ENCODE measurements at regions not wholly inside any gene's neighbourhood (a gene's known extent, or its start where the extent isn't known, plus 50 kb on each side); places are given as distances from the start of the nearest gene placed in this dataset.
"Not testable (repeated sequence)": the region's sequence is repeated elsewhere in the genome, so short reads cannot be mapped to it uniquely, and the experiment has no call there.

DNA sequence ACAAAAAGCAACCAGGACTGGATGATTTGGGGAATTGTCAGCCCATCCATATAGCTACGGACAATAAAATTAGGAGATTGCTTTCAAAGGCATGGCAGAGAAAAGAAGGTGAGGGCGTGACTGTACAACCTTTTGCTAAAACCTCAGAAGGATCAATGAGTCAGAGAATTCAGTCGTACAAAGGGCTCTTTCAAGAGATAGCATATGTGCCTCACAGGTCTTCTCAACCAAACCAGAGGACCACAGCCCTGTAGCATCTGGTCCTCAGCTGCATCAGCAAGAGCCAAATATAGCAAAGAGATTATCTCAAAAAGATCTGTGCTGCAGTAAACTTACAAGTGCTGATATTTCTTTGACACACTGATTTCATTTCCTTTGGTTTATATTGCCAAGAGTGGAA is 149.9 kb upstream of the RAB6C start:
- DNase-seq: no peak

DNA sequence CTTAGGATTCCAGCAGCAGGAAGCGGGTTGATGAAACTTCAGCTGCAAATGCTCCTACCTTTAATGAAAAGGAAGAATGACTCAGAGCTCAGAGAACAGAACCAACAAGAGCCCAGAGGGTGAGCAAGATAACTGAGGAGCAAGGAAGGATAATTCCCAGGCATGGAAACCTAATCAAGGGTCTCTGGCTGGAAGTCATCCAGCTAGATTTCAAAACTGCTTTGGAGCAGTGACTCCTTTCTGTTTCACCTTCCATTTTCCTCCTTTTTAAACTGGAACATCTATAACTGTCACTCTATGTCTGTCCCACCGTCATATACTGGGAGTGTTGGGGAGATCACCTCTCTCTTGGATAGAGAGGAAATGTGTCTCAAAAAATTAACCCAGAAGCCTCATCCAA is 148.4 kb upstream of the RAB6C start:
- DNase-seq: no peak

DNA sequence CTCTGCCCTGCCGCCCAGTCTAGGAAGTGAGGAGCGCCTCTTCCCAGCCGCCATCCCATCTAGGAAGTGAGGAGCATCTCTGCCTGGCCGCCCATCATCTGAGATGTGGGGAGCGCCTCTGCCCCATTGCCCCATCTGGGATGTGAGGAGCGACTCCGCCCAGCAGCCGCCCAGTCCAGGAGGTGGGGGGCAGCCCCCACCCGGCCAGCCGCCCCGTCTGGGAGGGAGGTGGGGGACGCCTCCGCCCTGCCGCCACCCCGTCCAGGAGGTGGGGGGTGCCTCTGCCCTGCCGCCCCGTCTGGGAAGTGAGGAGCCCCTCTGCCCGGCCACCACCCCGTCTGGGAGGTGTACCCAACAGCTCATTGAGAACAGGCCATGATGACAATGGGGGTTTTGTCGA is 146.0 kb upstream of the RAB6C start:
- not testable (repeated sequence) for DNase-seq

DNA sequence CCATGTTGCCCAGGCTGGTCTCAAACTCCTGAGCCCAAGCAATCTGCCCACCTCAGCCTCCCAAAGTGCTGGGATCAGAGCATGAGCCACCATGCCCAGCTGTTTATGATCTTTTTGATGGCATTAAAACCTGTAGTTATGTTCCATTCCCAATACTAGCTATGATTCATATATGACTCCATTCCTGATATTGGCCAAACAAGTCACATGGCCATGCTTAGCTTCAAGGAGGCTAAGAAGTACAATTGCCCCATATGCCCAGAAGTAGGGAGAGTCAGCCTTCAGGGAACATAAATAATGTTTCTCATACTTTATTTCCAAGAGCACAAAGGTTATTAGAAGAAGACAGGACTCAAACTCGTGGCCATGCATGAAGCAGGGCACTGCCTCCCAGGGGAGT is 132.4 kb upstream of the RAB6C start:
- DNase-seq: no peak

DNA sequence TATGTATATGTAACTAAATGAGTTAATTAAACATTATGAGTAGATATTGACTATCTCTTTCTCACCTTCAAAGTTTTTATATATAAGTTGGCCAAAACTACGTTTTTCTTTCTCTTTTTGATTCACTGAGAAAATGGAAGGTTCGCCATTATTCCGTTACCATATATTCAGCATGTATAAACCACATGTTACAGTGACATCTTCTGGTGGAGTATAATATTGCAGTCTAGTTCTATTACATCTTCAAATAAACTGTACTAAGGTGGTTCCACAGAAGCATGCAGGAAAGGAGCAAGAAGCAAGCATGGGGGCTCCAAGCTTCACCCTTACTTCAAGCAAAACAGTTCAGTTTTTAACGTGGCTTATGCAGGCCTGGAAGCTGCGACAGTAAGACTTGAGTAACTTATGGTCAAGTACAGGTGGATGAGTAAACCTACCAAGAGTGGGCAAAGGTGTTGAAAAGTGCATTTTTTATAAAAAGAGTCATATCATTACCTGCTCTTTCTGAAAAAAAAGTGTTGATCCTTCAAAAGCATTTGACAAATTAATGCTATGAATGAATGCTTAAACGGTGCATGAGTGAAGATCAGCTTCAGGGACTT is 129.8 kb upstream of the RAB6C start:
- no peak for DNase-seq

DNA sequence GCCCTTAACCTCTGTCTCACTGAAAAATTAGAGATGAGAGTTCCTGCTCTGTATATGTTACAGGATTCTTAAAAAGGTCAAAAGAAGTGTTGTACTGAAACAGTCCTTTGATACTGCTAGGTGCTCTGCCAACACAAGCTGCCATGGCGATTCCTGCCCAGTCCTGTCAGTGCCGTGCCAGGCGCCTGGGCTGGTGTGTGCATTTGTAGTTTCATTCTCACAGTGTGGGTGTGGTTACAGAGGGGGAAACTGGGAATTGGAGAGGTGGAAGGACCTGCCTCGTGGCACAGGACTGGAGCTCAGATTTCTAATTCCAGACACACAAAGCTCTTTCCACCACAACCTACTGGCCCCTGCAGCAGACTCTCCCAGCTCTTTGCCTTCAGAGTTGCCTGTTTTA is 122.3 kb upstream of the RAB6C start:
- DNase-seq: no peak

DNA sequence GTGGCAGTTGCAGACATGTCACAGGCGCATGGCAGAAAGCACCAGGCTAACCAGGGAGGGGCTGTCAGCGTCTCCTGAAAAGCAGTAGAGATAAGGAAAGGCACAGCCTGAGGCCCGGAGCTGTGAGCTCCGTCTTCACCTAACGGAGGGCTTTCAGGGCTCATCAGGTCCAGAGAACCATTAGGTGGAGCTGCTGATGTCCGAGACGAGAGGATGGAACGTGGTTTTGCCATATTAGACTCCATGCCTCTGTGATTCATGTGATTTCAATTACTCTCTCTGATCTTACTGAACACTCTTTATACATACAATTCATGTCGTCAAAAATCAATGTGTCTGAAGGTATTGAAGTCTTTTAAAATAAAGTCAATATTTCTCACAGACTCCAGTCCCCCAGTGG is 120.3 kb upstream of the RAB6C start:
- no peak for DNase-seq

DNA sequence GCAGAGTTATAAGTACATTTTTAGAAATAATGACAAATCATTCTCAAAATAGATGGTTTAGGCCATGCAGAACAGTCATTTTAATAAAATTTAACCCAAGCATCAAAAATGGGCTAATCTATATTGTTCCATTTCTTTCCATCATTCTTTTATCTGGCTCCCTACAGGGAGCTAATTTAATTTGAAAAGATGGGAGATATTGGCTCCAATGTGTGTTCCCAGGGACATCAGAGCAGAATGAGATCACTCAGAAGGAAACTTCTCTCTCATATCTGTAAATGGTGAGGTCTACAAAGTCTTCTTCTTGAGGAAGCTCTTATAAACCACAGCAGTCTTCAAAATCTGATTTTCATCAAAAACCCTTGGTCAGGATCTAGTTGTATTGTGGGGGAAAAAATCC is 119.4 kb upstream of the RAB6C start:
- DNase-seq: no peak

DNA sequence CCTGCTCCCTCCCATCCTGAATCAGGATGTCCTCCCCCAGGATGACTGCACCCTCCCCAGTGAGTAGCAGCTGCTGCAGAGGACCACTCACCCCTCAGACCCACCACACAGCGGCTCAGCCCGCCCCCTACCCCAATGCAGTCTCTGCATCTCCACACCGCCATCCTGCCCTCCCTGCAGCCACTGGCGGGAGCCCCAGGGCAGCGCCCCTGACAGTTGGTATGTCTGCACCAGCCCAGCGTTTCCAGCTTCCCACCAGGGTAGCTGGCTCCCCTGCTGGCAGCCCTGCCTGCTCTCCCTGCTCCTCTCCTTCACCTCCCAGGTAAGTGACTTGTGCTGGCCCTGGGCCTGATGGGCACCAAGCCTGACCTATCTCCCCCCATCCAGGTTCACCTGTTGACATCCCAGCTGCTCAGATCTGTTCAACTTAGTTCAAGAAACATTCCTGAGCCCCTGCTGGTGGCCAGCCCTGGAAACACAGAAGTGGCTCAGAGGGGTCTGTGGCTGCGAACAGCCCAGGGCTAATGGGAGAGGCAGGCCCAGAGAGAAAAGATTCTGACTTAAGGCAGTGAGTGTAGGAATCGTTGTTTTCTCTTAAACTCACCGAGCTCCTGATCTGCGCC is 117.7 kb upstream of the RAB6C start:
- DNase-seq: no peak

DNA sequence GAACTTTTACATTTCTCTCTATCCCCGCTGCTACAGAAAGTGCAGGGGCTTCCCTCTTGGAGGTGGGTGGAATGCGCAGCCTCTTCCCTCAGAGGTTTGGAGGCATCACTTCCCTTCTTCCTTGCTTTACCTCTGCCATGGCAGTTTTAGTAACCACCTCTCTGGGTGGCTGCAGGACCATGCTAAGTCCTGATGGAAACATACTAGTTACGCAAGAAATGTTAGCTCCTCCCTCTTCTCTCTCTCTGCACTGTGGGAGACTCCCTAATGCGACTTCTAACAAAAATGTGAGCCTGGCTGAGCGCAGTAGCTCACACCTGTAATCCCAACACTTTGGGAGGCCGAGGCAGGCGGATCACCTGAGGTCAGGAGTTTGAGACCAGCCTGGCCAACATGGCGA is 116.8 kb upstream of the RAB6C start:
- DNase-seq: no peak

DNA sequence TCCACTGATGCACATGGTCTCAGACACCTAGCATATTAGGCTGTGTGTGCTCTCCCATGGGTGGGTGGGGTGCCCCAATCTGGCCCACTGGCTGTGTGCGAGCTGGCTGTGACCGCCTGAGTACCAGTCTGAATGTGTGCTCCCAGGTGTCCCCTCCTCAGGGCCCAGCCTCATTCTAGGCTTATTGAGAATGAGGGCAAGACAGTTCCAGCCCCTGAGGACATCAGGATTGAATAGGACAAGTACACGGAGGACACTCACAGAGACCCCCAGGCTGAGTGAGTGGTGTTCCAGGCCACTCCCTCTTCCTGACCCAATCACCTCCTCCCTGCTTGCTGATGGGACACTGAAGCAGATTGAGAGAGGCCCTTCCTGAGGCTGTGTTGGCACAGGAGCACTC is 116.1 kb upstream of the RAB6C start:
- DNase-seq: no peak

DNA sequence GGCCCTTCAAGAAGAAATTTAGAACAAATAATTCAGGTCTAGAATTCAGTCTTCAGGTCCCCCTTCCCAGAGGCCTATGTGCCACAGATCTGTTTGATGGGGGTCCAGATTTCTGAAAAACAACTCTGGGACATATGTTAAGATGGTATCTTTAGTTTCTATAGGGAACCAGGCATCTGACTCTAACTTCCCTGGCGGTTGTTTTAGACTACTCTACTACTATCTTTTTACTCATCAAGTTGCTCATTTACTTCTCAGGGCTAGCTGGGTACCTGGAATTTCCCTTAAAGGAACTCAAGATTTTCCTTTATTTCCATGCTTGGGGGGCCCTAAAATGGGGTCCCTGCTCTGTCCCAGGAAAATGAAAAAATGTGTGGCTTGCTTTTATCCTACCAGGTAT is 114.7 kb upstream of the RAB6C start:
- no peak for DNase-seq

DNA sequence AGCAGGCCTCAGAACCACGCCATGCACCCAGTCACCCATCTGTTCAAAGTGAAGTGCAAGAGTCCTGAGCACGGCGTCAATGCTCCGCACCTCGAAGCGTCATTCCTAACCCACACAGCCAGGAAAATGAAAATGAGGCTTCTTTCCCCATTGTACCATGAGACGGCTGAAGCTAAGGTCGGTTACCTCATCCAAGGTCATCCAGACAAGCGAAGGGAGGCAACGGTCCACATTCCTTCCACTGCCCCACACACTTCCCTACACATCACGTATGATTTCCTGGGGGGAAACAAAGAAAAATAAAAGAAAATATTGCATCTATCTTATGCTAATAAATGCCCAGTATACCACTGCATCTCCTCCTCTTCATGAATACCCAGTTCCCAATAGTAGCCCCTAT is 113.5 kb upstream of the RAB6C start:
- DNase-seq: no peak

DNA sequence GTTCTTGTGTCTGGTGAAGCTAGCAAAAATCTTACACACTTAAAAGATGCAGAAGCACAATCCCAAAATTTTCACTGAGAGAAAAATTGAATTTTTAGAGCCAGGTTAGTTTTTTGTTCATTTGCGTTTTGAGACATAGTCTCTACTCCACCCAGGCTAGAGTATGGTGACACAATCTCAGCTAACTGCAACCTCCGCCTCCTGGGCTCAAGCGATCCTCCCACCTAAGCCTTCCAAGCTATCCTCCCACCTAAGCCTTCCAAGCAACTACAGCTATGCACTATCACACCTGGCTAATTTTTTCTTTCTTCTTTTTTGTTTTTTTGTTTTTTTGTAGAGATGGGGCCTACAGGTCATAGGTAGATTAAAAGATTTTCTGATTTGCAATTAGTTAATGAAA is 113.1 kb upstream of the RAB6C start:
- no peak for DNase-seq

DNA sequence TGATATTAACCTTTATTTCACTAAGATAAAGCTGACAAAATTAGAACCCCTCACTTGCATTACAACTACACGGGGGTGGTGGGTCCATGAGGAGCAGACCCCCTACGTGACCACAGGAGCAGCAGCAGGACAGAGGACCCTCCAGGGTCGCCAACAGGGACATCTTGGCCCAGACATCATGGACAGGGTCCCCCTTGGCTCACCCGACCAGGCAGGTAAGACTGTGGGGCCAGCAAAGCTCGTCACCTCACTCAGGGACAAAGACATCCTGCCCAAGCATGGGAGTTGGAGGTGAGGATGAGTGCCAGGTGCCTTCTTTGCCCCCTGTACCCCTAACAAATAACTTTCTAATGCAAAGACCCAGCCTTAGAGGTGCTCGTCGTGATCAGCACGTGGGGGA is 111.3 kb upstream of the RAB6C start:
- no peak for DNase-seq

DNA sequence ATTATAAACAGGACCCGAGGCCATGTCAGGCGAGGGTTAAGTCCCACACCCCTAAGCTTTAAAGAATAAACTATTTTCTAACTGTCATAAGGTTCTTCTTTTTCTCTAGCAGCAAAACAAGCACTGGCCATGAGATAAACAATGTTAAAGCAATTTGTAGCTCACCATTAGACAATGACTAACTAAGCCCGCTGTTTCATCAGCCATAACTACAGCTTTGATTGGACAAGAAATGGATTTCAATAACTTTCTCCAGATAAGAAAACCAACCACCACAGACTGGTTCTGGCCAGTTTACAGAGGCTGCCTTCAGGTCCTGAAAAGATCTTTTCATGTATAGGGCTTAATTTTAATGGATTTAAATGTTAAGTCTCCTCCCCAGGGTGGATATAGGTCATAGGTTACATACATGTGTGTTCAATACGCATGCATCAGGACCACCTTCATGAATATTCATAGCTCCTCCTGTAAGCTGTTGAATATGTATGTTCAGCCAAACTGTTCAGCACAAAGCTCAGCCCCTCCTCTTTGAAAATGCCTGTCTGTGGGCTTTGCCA is 108.7 kb upstream of the RAB6C start:
- no peak for DNase-seq

DNA sequence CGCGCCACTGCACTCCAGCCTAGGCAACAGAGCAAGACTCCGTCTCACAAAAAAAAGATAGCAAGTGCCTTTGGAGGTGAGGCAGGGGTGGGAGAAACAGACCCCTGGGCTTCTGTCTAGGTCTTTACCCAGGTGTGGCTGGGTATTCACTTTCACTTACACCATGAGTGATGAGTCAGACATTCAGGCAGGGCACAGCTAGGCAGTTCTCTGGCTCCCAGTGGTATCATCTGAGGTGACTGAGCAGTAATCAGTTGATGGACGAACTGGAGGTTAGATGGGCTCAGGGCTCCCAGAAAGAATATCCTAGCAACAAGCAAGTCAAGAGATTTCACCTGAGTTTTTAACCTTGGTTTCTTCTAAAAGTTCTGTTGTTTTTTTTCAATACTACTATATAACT is 107.0 kb upstream of the RAB6C start:
- DNase-seq: no peak

DNA sequence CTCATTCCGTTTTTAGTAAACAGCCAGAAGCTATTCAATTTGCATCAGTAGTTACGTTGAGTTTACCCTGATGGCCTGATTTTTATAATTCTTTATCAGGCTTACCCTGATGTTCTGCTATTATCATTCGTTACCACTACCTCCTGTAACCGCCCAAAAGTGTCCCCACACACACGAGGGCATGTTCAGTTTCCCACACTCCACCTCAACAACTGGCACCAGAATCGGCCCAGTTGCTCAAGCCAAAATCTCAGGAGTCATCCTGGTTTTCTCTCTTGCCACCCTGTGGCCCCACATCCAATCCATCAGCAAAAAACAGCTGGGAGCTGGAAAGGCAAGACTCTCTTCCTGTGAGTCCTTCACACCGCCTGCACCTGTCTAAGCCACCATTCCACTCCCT is 102.9 kb upstream of the RAB6C start:
- DNase-seq: no peak

DNA sequence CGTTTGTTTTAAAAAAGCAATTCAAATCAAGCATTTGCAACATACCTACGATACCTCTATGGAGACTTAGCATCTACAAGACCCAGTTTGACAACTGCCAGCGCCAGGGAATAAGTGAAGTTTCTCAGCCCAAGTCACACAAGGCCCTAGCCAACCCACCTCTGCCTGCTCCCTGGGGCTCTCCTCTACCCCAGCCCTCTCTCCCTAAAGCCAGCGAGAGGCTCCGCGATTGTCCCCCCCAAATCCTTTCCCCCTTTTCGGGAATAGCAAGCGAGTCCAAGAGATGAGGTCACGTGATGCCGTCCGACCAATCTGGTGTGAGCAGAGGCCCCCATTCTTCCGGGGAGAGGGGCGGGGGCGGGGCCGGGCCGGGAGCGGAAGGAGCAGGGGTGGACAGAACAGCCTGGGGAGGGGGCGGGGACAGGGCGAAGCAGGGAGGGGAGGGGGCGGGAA is 102.2 kb upstream of the RAB6C start:
- peak; percentile 76 for DNase-seq

DNA sequence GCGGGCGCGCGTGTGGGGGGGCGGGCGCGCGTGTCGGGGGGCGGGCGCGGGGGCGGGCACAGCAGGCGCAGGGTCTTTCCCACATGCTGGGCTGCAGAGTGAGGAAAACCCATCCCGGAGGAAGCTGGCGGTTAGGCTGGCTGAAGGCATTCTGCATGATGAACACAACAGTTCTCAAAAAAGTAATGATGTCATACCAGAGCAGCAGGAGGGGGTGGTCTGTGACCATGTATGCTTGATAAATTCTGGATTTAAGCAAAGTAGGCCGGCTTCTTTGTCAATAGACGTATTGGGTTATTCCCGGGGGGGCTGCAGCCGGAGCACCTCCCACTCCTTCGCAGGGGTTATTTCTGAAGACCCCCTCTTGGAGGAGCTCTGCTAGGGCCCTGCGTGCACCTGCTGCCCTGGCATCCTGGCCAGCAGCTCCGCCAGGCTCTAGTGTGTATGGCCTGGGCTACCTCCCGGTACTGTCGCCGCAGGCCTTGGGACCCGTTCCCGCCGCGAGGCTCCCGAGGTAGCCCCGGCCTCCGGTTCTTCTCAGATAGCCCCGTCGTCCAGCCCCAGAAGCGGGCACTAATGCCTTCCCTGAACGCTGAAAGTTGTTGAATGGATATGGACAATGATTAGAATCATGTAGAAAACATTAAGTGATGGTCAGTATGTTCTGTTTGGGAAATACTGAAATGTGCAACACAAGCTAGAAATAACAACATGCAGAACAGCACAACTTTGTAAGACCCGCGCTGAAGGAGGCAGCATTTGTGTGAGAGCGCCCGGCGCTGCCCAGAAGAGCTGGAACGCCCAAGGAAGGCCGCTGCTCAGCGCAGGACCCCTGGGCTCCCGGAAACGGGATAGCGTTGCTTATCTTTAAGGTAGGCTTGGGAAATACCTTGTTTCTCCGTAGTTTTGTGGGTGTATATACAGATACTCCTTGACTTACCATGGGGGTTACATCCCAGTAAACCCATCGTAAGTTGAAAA is 101.4 kb upstream of the RAB6C start:
- peak; percentile 34 for DNase-seq

DNA sequence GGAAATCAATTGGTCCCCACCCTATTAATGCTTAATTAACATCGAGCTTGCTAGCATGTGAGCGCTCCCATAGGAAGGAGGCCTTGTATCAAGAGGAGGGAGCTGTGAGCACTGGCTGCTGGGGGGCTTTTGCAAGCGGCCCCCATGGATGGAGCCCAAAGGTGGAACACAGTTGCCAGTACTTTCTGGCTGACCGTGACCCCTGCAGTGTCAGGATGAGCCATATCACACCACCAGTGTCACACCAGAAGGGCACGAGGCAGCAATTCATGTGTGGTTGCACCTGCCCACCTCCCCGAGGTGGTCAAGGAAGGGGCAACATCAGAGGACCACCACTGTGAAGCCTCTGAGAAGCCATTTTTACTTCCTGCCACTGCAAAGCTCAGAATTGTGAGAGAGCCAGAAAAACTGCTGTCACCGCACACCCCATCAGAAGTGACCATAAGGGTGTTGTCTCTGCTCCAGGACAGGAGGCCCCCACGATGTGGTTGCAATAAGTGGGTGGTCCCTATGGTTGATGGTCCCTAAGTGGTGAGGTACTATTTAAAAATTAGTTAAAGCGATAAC is 99.8 kb upstream of the RAB6C start:
- no peak for DNase-seq

DNA sequence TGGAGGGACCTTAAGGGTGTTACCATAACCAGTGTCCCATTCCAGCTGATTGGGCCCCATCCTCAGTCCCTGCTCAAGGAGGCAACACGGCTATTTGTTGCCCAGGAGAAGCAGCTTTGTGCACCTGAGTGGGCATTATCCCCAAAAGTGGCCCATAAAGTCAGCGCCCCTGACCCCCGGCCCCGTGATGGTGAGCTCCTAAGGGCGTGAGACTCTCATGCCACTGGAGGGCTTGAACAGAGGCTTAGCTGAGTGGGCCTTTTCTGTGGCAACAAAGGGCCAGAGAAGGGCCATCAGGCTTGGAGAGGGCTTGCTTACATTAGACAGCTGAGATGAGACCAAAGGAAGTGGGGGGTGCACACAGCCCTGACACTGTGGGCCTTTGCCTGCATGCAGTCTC is 99.2 kb upstream of the RAB6C start:
- DNase-seq: no peak

DNA sequence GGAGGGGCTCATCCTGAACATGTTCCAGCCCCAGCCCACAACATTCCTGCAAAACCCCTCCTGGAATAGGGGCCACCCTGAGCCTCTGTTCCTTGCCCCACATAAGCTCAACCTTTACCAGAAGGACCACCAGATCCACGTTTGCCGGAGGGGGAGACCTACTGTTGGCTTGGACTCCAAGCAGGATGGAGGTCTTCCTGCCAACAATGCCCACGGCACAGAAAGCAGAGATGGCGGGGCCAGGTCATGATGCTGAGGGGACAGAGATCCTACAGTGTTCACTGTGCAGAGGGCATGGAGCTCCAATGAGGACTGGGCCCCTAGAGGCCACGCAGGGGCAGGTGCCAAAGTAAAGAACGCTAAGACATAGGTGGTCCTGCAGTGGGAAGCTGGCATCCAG is 98.5 kb upstream of the RAB6C start:
- no peak for DNase-seq

Data from activated CD4-positive, CD25-positive, alpha-beta regulatory T cell treated with anti-CD3 and anti-CD28 coated beads, Interleukin-2, amount 50 U/mL, for 72 hours (primary cell).